HL-60 (cell line): ENCODE measurements at regions not wholly inside any gene's neighbourhood (a gene's known extent, or its start where the extent isn't known, plus 50 kb on each side); places are given as distances from the start of the nearest gene placed in this dataset.
A peak's percentile ranks its signal among the peaks of the same experiment; 100 is the strongest.

Source experiments
- DNase-seq, 2 experiments: peaks; one replicate each; pipeline ENCODE4 v3.0.0-alpha.2; 2010 to 2020; ENCODE audit warnings: low read depth in 1 of 2, low spot score in 1 of 2
- H3K27ac ChIP-seq: fragments of 250-450 bp; sonication (Bioruptor Pico); replicated peaks from 2 replicates; pipeline ENCODE4 v1.5.1; 2020; ENCODE audit warnings: mild to moderate bottlenecking, moderate library complexity
- H3K27me3 ChIP-seq: fragments of 250-450 bp; sonication (Bioruptor Pico); 2 replicates; pipeline ENCODE4 v1.5.1; 2021; ENCODE audit warnings: mild to moderate bottlenecking, moderate library complexity; ENCODE audit not compliant: insufficient read depth, poor library complexity, severe bottlenecking
- H3K4me3 ChIP-seq: replicated peaks from 2 replicates; pipeline ENCODE4 v1.5.1; 2011; ENCODE audit warnings: mild to moderate bottlenecking, control low read depth, low read length; ENCODE audit not compliant: insufficient read depth
- CTCF ChIP-seq: IDR thresholded peaks from one replicate; pipeline ENCODE4 v1.5.1; 2011; ENCODE audit warnings: low read length, control low read depth, inconsistent platforms; ENCODE audit not compliant: insufficient read depth
- GABPA ChIP-seq: IDR thresholded peaks from 2 replicates; pipeline ENCODE4 v1.6.1; 2012; ENCODE audit warnings: low read depth
- POLR2AphosphoS5 ChIP-seq: IDR thresholded peaks from 2 replicates; pipeline ENCODE4 v1.6.1; 2012; ENCODE audit warnings: low read depth
- REST ChIP-seq: IDR thresholded peaks from 2 replicates; pipeline ENCODE4 v1.6.1; 2012; ENCODE audit warnings: low read depth; ENCODE audit not compliant: insufficient replicate concordance
- SPI1 ChIP-seq: IDR thresholded peaks from 2 replicates; pipeline ENCODE4 v1.6.1; 2012; ENCODE audit warnings: low read depth, mild to moderate bottlenecking, borderline replicate concordance

GRCh38 chr9:2269778-2270177 is 254.6 kb downstream of the SMARCA2 start:
- TF ChIP-seq REST (no peak), CTCF (no peak), SPI1 (no peak), POLR2AphosphoS5 (no peak), GABPA (no peak)
- H3K27ac ChIP-seq = no peak overlapping the region

GRCh38 chr9:2270565-2270964 is 255.4 kb downstream of the SMARCA2 start:
- Histone ChIP-seq H3K27ac (no peak overlapping the region), H3K27me3 (no peaks in the 10 kb centered on the region), H3K4me3 (no peak overlapping the region)
- TF ChIP-seq POLR2AphosphoS5 (no peak), REST (no peak), SPI1 (no peak), CTCF (no peak), GABPA (no peak)
- peak in 1 of 2 experiments; percentile 14 for DNase-seq

More at GRCh38 chr9:2269778-2270177, 254.6 kb downstream of the SMARCA2 start:
- no peak for DNase-seq
- H3K27me3 ChIP-seq = no peaks in the 10 kb centered on the region
- no peak overlapping the region for H3K4me3 ChIP-seq

- DNase-seq = peak; percentile 24 to 75
- H3K27me3 ChIP-seq = no peaks in the 10 kb centered on the region
- no peak overlapping the region for H3K4me3 ChIP-seq
- TF ChIP-seq REST (no peak), GABPA (no peak), SPI1 (peak; percentile 24; the same call in 1 of the 2 replicates)
- H3K27ac ChIP-seq = no peak overlapping the region
Observed at GRCh38 chr9:2271426-2271825, 256.3 kb downstream of the SMARCA2 start.

GRCh38 chr9:2274762-2275161 is 259.6 kb downstream of the SMARCA2 start:
- H3K4me3 ChIP-seq = no peak overlapping the region
- H3K27ac ChIP-seq = no peak overlapping the region
- no peak for DNase-seq
- TF ChIP-seq GABPA = no peak
- TF ChIP-seq REST = no peak
- TF ChIP-seq CTCF = no peak
- TF ChIP-seq SPI1 = no peak
- TF ChIP-seq POLR2AphosphoS5 = no peak
- no peaks in the 10 kb centered on the region for H3K27me3 ChIP-seq
